ENCODE measurements at regions not wholly inside any gene's neighbourhood (a gene's known extent, or its start where the extent isn't known, plus 50 kb on each side); places are given as distances from the start of the nearest gene placed in this dataset.

DNA sequence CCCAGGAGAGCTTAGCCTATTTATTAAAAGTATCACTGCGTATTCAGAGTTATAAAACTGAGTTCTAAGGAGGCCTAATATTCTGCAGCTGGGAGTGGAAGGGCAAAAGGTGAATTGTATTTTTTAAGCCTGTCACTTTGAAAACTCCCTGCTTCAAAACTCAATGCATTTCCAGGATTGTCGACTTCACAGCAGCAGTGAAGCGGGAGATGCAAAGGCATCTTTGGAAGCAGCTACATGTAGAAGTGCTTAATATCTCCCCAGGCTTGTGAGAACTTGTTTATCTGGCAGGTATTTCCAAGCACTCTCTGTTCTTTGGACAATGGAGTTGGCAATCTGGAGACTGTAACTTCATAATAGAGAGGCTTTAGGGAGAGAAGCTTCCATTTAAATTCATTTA, 717.5 kb upstream of the SLIT2 start:
- ATAC-seq (replicated peaks in 1 of 2) (no peak), DNase-seq (no peak)
- no peaks in the 10 kb centered on the region for H3K27me3 Mint-ChIP-seq (ENCODE audit: low read depth)
- no peak overlapping the region for H3K4me3 Mint-ChIP-seq
- H3K36me3 Mint-ChIP-seq (ENCODE audit: insufficient read depth in 2 of 2): peaks cover 0 to 1% of the 10 kb centered on the region in 2 donors
- H3K4me1 Mint-ChIP-seq (ENCODE audit: low read depth): no peaks in the 10 kb centered on the region
- H3K27ac Mint-ChIP-seq: no peak overlapping the region
- peaks cover 7 to 11% of the 10 kb centered on the region in 2 donors for H3K9me3 Mint-ChIP-seq

DNA sequence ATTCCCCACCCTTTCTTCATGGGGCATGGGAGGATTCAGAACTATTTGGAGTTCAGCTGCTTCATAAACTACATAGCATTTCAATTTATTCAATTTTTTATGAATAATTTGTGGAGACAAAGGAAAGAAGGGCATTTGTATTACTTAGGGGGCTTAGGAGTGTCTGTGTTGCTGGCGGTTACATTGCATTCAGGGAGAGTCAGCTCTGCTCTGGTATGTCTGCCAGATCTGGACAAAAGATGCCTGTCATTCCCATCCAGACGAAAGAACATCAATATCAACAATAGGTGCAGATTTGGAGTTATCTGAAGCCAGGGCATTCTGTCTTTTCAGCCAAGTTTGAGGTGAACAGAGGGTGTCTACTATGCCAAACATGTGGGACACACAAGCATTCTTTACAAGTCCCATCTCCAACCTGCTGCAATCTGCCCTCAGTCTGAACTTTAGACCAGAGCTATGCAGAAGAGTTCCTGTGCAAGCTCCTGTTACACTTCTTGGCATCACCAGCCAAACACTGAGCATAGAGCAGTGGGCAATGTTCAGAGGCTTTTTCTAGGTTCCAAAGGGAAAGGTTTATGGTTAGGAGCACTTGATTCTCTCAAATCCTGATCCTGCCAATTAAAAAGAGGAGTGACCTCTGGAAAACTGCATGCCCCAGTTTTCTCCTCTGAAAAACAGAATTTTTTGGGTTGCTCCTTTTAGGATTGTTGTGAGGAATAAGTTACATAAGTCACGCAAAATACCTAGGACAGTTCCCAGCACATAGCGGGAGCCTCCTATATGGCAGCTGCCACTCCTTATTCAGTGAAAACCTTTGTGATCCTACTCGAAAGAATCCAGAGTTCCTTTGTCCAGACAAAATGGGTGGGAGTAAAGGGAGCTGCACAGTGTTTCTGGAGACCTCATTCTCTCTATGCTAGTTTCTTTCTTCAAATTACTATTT, 719.5 kb upstream of the SLIT2 start:
- H3K4me3 Mint-ChIP-seq: no peak overlapping the region
- no peaks in the 10 kb centered on the region for H3K4me1 Mint-ChIP-seq (ENCODE audit: low read depth)
- H3K9me3 Mint-ChIP-seq: peaks cover 2 to 7% of the 10 kb centered on the region in 2 donors
- peaks cover 0 to 1% of the 10 kb centered on the region in 2 donors for H3K36me3 Mint-ChIP-seq (ENCODE audit: insufficient read depth in 2 of 2)
- H3K27ac Mint-ChIP-seq: no peak overlapping the region
- H3K27me3 Mint-ChIP-seq (ENCODE audit: low read depth): no peaks in the 10 kb centered on the region
- DNase-seq (no peak), ATAC-seq (replicated peaks in 1 of 2) (no peak)

- Mint-ChIP-seq H3K9me3 (peaks cover 8 to 10% of the 10 kb centered on the region in 2 donors), H3K36me3 (ENCODE audit: insufficient read depth in 2 of 2) (no peaks in the 10 kb centered on the region), H3K4me1 (ENCODE audit: low read depth) (no peaks in the 10 kb centered on the region), H3K27ac (no peak overlapping the region), H3K4me3 (no peak overlapping the region), H3K27me3 (ENCODE audit: low read depth) (no peaks in the 10 kb centered on the region)
- DNase-seq: no peak
- ATAC-seq (replicated peaks in 1 of 2): no peak
Observed at GRCh38 chr4:19523964-19524363, 727.7 kb upstream of the SLIT2 start.

DNA sequence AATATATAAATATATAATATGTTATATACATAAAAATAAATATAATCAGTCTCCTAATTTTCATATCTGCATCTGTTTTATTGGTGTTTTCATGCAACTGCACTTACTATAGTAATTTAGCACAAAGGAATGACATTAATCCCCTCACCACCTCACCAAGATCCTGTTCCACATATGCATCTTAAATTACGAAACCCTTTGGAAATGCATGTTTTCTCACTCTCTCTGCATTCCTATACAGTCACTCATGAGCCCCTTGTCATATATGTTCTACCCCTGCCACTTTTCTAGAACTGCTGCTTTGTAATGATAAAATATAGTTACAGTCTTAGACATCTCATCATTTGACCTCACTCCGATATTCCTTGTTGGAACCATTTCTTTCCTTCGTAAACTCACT, 728.7 kb upstream of the SLIT2 start:
- Mint-ChIP-seq H3K27me3 (ENCODE audit: low read depth) (no peaks in the 10 kb centered on the region), H3K36me3 (ENCODE audit: insufficient read depth in 2 of 2) (peaks cover 0 to 3% of the 10 kb centered on the region in 2 donors), H3K9me3 (peaks cover 10 to 12% of the 10 kb centered on the region in 2 donors), H3K4me3 (no peak overlapping the region), H3K4me1 (ENCODE audit: low read depth) (no peaks in the 10 kb centered on the region), H3K27ac (no peak overlapping the region)
- ATAC-seq (replicated peaks in 1 of 2) (no peak), DNase-seq (no peak)

DNA sequence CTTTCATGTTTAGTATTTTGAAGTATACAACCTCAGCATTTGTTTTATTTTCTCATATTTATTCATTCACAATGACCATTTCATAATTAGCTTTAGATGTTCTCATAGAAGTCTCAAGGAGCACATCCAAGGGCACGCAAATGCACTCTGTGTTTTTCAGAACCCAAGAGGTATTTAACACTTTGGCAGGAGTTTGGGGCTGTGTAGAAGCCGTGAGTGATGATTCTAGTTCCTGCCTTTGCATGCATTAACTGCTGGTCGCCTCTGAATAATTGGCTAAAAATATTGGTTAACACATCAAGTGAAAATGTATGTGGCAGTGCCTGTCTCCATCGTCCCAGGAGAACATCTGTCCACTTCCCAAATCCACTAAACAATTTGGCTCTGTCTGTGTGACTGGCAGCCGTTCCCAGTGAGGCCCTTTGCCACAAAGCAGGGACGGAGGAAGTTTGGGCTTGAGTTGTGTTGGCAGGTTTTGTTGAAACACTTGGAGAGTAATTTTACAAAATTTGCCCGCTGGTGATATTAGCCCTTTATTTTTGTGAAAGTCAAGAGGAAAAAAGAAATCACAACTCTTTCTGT, 730.7 kb upstream of the SLIT2 start:
- no peak for ATAC-seq (replicated peaks in 1 of 2)
- H3K27ac Mint-ChIP-seq: no peak overlapping the region
- H3K4me1 Mint-ChIP-seq (ENCODE audit: low read depth): no peaks in the 10 kb centered on the region
- DNase-seq: no peak
- no peaks in the 10 kb centered on the region for H3K27me3 Mint-ChIP-seq (ENCODE audit: low read depth)
- peaks cover 12 to 13% of the 10 kb centered on the region in 2 donors for H3K9me3 Mint-ChIP-seq
- peaks cover 0 to 3% of the 10 kb centered on the region in 2 donors for H3K36me3 Mint-ChIP-seq (ENCODE audit: insufficient read depth in 2 of 2)
- H3K4me3 Mint-ChIP-seq: no peak overlapping the region

DNA sequence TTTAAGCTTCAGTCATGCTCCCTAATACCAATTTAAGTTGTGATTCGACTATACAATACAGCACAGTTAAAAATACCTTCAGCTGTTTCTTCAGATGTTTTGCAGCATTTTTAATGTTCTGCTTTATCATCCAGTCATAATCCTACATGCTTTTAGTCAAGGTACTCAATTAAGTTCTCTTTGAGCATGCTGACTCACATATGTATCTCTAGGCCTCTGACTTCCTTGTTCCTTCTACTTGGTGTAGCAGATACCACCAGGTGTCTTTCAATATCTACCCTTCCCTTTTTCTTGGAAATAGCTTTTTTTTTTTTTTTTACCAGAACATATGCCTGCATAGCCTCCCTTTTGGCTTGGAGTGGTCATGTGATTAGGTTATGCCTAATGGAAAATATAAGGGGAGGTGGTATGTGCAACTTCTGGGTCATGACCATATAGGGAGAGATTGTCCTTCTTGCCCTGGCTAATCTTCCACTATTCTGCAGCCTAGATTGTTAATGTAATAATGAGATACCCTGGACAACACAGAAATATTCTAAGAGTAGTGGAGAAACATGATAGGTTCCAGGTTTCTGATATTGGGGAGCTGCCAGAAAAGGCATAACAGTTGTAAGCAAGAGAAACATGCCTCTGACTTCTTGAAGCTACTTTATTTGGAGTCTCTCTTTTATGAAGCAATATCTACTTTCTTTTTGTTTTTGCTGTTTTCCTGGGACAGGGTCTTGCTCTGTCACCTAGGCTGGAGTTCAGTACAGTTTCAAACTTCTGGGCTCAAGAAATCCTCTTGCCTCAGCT, 737.2 kb upstream of the SLIT2 start:
- Mint-ChIP-seq H3K9me3 (peaks cover 8 to 11% of the 10 kb centered on the region in 2 donors), H3K36me3 (ENCODE audit: insufficient read depth in 2 of 2) (peaks cover 0 to 3% of the 10 kb centered on the region in 2 donors), H3K27ac (no peak overlapping the region), H3K4me1 (ENCODE audit: low read depth) (no peaks in the 10 kb centered on the region), H3K27me3 (ENCODE audit: low read depth) (no peaks in the 10 kb centered on the region), H3K4me3 (no peak overlapping the region)
- DNase-seq (no peak), ATAC-seq (replicated peaks in 1 of 2) (no peak)

GRCh38 chr4:19512086-19512485, 739.6 kb upstream of the SLIT2 start:
- no peaks in the 10 kb centered on the region for H3K36me3 Mint-ChIP-seq (ENCODE audit: insufficient read depth in 2 of 2)
- H3K27ac Mint-ChIP-seq: no peak overlapping the region
- no peak overlapping the region for H3K4me3 Mint-ChIP-seq
- H3K27me3 Mint-ChIP-seq (ENCODE audit: low read depth): no peaks in the 10 kb centered on the region
- H3K4me1 Mint-ChIP-seq (ENCODE audit: low read depth): no peaks in the 10 kb centered on the region
- ATAC-seq (replicated peaks in 1 of 2) (no peak), DNase-seq (no peak)
- H3K9me3 Mint-ChIP-seq: peaks cover 6 to 8% of the 10 kb centered on the region in 2 donors

GRCh38 chr4:19510993-19511392, 740.7 kb upstream of the SLIT2 start:
- H3K4me1 Mint-ChIP-seq (ENCODE audit: low read depth): no peaks in the 10 kb centered on the region
- H3K27ac Mint-ChIP-seq: no peak overlapping the region
- peaks cover 4 to 7% of the 10 kb centered on the region in 2 donors for H3K9me3 Mint-ChIP-seq
- no peaks in the 10 kb centered on the region for H3K36me3 Mint-ChIP-seq (ENCODE audit: insufficient read depth in 2 of 2)
- H3K27me3 Mint-ChIP-seq (ENCODE audit: low read depth): no peaks in the 10 kb centered on the region
- ATAC-seq (replicated peaks in 1 of 2) (no peak), DNase-seq (no peak)
- H3K4me3 Mint-ChIP-seq: no peak overlapping the region

GRCh38 chr4:19508442-19508841, 743.3 kb upstream of the SLIT2 start:
- DNase-seq: no peak
- Mint-ChIP-seq H3K9me3 (peaks cover 6 to 9% of the 10 kb centered on the region in 2 donors), H3K27me3 (ENCODE audit: low read depth) (no peaks in the 10 kb centered on the region), H3K36me3 (ENCODE audit: insufficient read depth in 2 of 2) (no peaks in the 10 kb centered on the region), H3K4me1 (ENCODE audit: low read depth) (no peaks in the 10 kb centered on the region), H3K4me3 (no peak overlapping the region), H3K27ac (no peak overlapping the region)
- no peak for ATAC-seq (replicated peaks in 1 of 2)

- no peaks in the 10 kb centered on the region for H3K36me3 Mint-ChIP-seq (ENCODE audit: insufficient read depth in 2 of 2)
- no peak overlapping the region for H3K27ac Mint-ChIP-seq
- no peaks in the 10 kb centered on the region for H3K27me3 Mint-ChIP-seq (ENCODE audit: low read depth)
- peaks cover 3 to 10% of the 10 kb centered on the region in 2 donors for H3K9me3 Mint-ChIP-seq
- ATAC-seq (replicated peaks in 1 of 2) (no peak), DNase-seq (no peak)
- H3K4me3 Mint-ChIP-seq: no peak overlapping the region
- no peaks in the 10 kb centered on the region for H3K4me1 Mint-ChIP-seq (ENCODE audit: low read depth)
Observed at GRCh38 chr4:19497705-19498104, 754.0 kb upstream of the SLIT2 start.

DNA sequence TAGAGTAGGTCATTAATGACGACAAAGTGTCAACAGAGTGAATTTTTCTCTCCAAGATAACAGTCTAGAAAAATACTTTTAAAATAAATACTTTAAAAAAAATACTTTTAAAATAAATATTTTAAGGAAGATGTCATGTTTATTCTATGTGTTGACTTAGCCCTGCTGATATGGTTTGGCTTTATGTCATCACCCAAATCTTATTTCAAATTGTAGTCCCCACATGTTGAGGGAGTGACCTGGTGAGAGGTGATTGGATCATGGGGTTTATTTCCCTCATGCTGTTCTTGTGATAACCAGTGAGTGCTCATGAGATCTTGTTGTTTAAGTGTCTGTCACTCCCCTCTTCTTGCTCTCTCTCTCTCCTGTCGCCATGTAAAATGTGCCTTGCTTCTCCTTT, 754.9 kb upstream of the SLIT2 start:
- Mint-ChIP-seq H3K4me1 (ENCODE audit: low read depth) (no peaks in the 10 kb centered on the region), H3K36me3 (ENCODE audit: insufficient read depth in 2 of 2) (no peaks in the 10 kb centered on the region), H3K9me3 (peaks cover 3 to 14% of the 10 kb centered on the region in 2 donors), H3K4me3 (no peak overlapping the region), H3K27ac (no peak overlapping the region), H3K27me3 (ENCODE audit: low read depth) (no peaks in the 10 kb centered on the region)
- no peak for ATAC-seq (replicated peaks in 1 of 2)
- DNase-seq: no peak

DNA sequence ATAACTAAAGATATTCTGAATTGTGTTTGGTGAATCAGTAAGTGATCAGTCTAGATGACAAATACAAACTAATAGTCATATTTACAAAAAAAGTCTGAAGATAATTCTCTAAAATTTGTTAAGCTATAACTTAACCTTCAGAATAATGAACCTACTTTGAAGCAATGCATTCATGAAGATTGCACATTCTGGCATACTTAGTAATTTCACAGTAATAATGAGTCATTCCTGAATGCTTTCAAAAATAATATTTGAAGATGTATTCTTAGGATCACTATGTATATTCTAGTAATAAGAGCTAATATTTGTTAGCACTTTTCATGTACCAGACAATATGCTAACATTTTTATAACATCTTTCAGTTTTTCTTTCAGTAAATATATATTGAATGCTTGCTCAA, 756.7 kb upstream of the SLIT2 start:
- Mint-ChIP-seq H3K36me3 (ENCODE audit: insufficient read depth in 2 of 2) (no peaks in the 10 kb centered on the region), H3K9me3 (peaks cover 3 to 14% of the 10 kb centered on the region in 2 donors), H3K4me1 (ENCODE audit: low read depth) (no peaks in the 10 kb centered on the region), H3K27ac (no peak overlapping the region), H3K27me3 (ENCODE audit: low read depth) (no peaks in the 10 kb centered on the region), H3K4me3 (no peak overlapping the region)
- no peak for ATAC-seq (replicated peaks in 1 of 2)
- DNase-seq: no peak

GRCh38 chr4:19492606-19493005, 759.1 kb upstream of the SLIT2 start:
- Mint-ChIP-seq H3K27ac (no peak overlapping the region), H3K4me1 (ENCODE audit: low read depth) (no peaks in the 10 kb centered on the region), H3K27me3 (ENCODE audit: low read depth) (no peaks in the 10 kb centered on the region), H3K36me3 (ENCODE audit: insufficient read depth in 2 of 2) (no peaks in the 10 kb centered on the region), H3K9me3 (peaks cover 3 to 14% of the 10 kb centered on the region in 2 donors), H3K4me3 (no peak overlapping the region)
- no peak for DNase-seq
- no peak for ATAC-seq (replicated peaks in 1 of 2)

All from activated T-cell treated with anti-CD3 and anti-CD28 coated beads, Interleukin-2, amount 50 U/mL, for 72 hours (primary cell).